CD4-positive, alpha-beta T cell (primary cell): ENCODE measurements at regions not wholly inside any gene's neighbourhood (a gene's known extent, or its start where the extent isn't known, plus 50 kb on each side); places are given as distances from the start of the nearest gene placed in this dataset.
"Not testable (repeated sequence)": the region's sequence is repeated elsewhere in the genome, so short reads cannot be mapped to it uniquely, and the experiment has no call there.

Experiments
- ATAC-seq: fragments of 200-7000 bp; cut with Tn5 transposase; one replicate; pipeline ENCODE4 v1.10.0; 2022; ENCODE audit warnings: mild to moderate bottlenecking; ENCODE audit not compliant: poor library complexity
- CTCF ChIA-PET: fragments of 350-600 bp; sonication (Branson Sonifier 250); formaldehyde crosslinking; loops from one replicate; lab custom pipeline; 2021; ENCODE audit warnings: antibody characterized with exemption, inconsistent platforms; lab: Charles Lee
- POLR2A ChIA-PET: fragments of 350-600 bp; sonication (Branson Sonifier 250); formaldehyde crosslinking; loops from one replicate; lab custom pipeline; 2021; ENCODE audit warnings: antibody characterized with exemption, inconsistent platforms; lab: Charles Lee
- DNase-seq, 14 experiments: peaks; one replicate each; pipeline ENCODE4 v3.0.0-alpha.2; 2013 to 2020; ENCODE audit warnings: mixed read lengths in 2 of 14
- H3K27ac ChIP-seq, 2 donors: one replicate each; pipeline versions ENCODE4 v1.5.1 to v1.7.0; 2013; ENCODE audit warnings: low read length in 2 of 2, low read depth in 1 of 2, mild to moderate bottlenecking in 1 of 2
- H3K27me3 ChIP-seq, 2 experiments: 1 replicate in 1 of 2; 2 replicates in 1 of 2; pipeline versions ENCODE4 v1.6.1 to v1.7.0; 2013; ENCODE audit warnings: low read length in 2 of 2, control low read depth in 1 of 2, mild to moderate bottlenecking in 1 of 2, moderate library complexity in 1 of 2; ENCODE audit not compliant: insufficient read depth in 2 of 2, control insufficient read depth in 1 of 2
- H3K36me3 ChIP-seq: one replicate; pipeline ENCODE4 v1.6.1; 2013; ENCODE audit warnings: low read length, control low read depth; ENCODE audit not compliant: insufficient read depth
- H3K4me1 ChIP-seq: one replicate; pipeline ENCODE4 v1.6.1; 2013; ENCODE audit warnings: low read length, control low read depth; ENCODE audit not compliant: insufficient read depth
- H3K4me3 ChIP-seq: one replicate; pipeline ENCODE4 v1.5.1; 2013; ENCODE audit warnings: mild to moderate bottlenecking, low read length, moderate library complexity
- H3K9me3 ChIP-seq, 2 experiments: 1 replicate in 1 of 2; 2 replicates in 1 of 2; pipeline versions ENCODE4 v1.6.1 to v1.7.0; 2013; ENCODE audit warnings: low read length in 2 of 2, mild to moderate bottlenecking in 2 of 2, control low read depth in 1 of 2, moderate library complexity in 1 of 2; ENCODE audit not compliant: control insufficient read depth in 1 of 2, insufficient read depth in 1 of 2
- H3K27ac Mint-ChIP-seq: one replicate; pipeline ENCODE4 v1.8.0; 2020; ENCODE audit warnings: mixed read lengths
- H3K27me3 Mint-ChIP-seq: one replicate; pipeline ENCODE4 v1.8.0; 2021; ENCODE audit warnings: mixed read lengths
- H3K36me3 Mint-ChIP-seq: one replicate; pipeline ENCODE4 v1.8.0; 2021; ENCODE audit warnings: low read depth, mixed read lengths
- H3K4me1 Mint-ChIP-seq: one replicate; pipeline ENCODE4 v1.8.0; 2021; ENCODE audit warnings: low read depth, mixed read lengths
- H3K4me3 Mint-ChIP-seq: one replicate; pipeline ENCODE4 v1.8.0; 2020; ENCODE audit warnings: mild to moderate bottlenecking, mixed read lengths
- H3K9me3 Mint-ChIP-seq: one replicate; pipeline ENCODE4 v1.8.0; 2020; ENCODE audit warnings: mixed read lengths
- CTCF ChIP-seq: fragments of 200-600 bp; IDR thresholded peaks from one replicate; pipeline ENCODE4 v1.8.0; 2022; ENCODE audit warnings: antibody characterized with exemption, mild to moderate bottlenecking
- intact Hi-C, 2 experiments: fragments of 100-400 bp; cut with DNase I in 1 of 2; cut with micrococcal nuclease in 1 of 2; formaldehyde crosslinking; loops; one replicate each; pipeline versions ENCODE4 v1.15.1 to v1.9.0; 2023 to 2025; cut with DNase I, micrococcal nuclease

DNA sequence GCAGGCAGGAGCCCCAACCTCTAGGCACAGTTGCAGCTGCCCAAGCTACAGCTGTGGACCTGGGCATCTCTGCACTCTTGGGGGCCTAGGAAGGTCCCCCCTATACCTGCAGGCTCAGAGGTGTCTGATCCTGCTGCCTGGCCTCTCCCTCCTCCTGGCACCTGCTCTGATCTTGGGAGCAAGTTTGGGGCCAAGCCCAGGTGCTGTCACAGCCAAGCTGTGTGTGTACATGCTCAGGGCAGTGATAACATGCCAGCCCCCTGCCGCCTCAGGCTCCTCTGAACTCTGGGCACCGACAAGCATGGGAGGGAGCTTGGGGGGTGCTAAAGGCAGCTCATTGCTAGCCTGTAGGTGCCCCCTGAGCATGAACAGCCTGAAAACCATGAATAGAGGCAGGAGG is 829.6 kb upstream of the VRK2 start:
- H3K27me3 ChIP-seq: no peaks in the 10 kb centered on the region
- POLR2A ChIA-PET: no interaction called here
- intact Hi-C loops: no loop called here
- H3K36me3 Mint-ChIP-seq: no peaks in the 10 kb centered on the region
- DNase-seq (no peak), ATAC-seq (no peak)
- peaks cover 16 to 18% of the 10 kb centered on the region in 2 experiments for H3K9me3 ChIP-seq
- H3K4me1 Mint-ChIP-seq: no peaks in the 10 kb centered on the region
- no peak for TF ChIP-seq CTCF
- no peaks in the 10 kb centered on the region for H3K36me3 ChIP-seq
- no peak overlapping the region for H3K4me3 Mint-ChIP-seq
- no peak overlapping the region for H3K27ac ChIP-seq
- H3K4me3 ChIP-seq: no peak overlapping the region
- H3K27ac Mint-ChIP-seq: no peak overlapping the region
- no peaks in the 10 kb centered on the region for H3K27me3 Mint-ChIP-seq
- CTCF ChIA-PET: no interaction called here
- no peaks in the 10 kb centered on the region for H3K4me1 ChIP-seq
- peaks cover 21% of the 10 kb centered on the region for H3K9me3 Mint-ChIP-seq

DNA sequence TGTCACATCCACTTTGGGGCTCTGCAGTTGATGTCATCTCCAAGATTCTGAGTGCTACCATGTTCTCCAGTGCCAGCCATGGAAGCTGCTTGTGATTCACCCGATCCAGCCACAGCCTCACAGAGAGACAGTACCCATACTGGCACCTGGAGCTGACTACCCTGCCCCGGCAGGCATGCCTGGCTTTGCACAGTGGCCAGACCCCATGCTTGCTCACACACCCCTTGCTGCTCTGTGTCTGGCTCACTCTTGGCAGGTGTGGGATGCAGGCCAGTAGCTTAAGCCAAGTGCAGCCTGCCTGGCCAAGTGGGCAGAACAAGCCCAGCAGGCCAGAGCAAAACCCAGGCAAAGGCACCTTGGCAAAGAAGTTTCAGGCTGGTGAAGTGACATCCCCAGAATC is 828.4 kb upstream of the VRK2 start:
- Histone ChIP-seq H3K36me3 (no peaks in the 10 kb centered on the region), H3K9me3 (peaks cover 16 to 18% of the 10 kb centered on the region in 2 experiments), H3K4me1 (no peaks in the 10 kb centered on the region), H3K27me3 (no peaks in the 10 kb centered on the region), H3K27ac (no peak overlapping the region), H3K4me3 (no peak overlapping the region)
- Mint-ChIP-seq H3K4me1 (no peaks in the 10 kb centered on the region), H3K27ac (no peak overlapping the region), H3K36me3 (no peaks in the 10 kb centered on the region), H3K9me3 (peaks cover 14% of the 10 kb centered on the region), H3K27me3 (no peaks in the 10 kb centered on the region), H3K4me3 (no peak overlapping the region)
- intact Hi-C loops: no loop called here
- DNase-seq (no peak), ATAC-seq (no peak)
- no peak for TF ChIP-seq CTCF
- CTCF ChIA-PET: no interaction called here
- POLR2A ChIA-PET: no interaction called here

DNA sequence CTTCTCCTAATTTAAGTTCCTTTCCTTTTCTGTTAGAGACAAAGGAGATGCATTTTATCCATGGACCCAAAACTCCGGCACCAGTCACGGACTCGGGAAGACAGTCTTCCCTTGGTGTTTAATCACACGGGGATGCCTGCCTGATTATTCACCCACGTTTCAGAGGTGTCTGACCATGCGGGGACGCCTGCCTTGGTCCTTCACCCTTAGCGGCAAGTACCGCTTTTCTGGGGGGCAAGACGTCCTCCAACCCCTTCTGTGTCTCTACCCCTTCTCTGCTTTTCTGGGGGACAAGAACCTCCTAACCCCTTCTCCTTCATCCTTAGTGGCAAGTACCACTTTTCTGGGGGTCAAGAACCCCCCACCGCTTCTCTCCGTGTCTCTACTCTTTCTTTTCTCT is 816.9 kb upstream of the VRK2 start:
- CTCF ChIA-PET, intact Hi-C loops, H3K4me1 ChIP-seq, H3K9me3 Mint-ChIP-seq, H3K27ac ChIP-seq, H3K4me3 ChIP-seq, H3K27ac Mint-ChIP-seq, DNase-seq, ATAC-seq, H3K9me3 ChIP-seq, POLR2A ChIA-PET, H3K36me3 Mint-ChIP-seq, H3K36me3 ChIP-seq, H3K4me1 Mint-ChIP-seq, H3K27me3 ChIP-seq, H3K27me3 Mint-ChIP-seq, H3K4me3 Mint-ChIP-seq: not testable (repeated sequence)

DNA sequence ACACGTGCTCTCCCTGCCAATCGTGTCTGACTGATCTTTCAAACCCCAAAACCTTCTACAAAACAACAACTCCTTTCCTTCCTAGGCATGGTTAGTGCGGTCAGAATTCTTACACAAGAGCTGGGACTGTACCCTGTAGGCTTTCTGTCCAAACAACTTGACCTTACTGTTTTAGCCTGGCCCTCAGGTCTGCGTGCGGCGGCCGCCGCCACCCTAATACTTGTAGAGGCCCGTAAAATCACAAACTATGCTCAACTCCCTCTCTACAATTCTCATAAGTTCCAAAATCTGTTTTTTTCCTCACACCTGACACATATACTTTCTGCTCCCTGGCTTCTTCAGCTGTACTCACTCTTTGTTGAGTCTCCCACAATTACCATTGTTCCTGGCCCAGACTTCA is 814.3 kb upstream of the VRK2 start:
- H3K4me1 ChIP-seq, CTCF ChIA-PET, intact Hi-C loops, H3K27me3 ChIP-seq, H3K9me3 Mint-ChIP-seq, H3K4me1 Mint-ChIP-seq, H3K36me3 ChIP-seq, H3K27ac ChIP-seq, H3K36me3 Mint-ChIP-seq, H3K4me3 Mint-ChIP-seq, H3K27me3 Mint-ChIP-seq, POLR2A ChIA-PET, ATAC-seq, H3K4me3 ChIP-seq, H3K27ac Mint-ChIP-seq, DNase-seq: not testable (repeated sequence)
- peaks cover 0 to 11% of the 10 kb centered on the region in 2 experiments for H3K9me3 ChIP-seq

DNA sequence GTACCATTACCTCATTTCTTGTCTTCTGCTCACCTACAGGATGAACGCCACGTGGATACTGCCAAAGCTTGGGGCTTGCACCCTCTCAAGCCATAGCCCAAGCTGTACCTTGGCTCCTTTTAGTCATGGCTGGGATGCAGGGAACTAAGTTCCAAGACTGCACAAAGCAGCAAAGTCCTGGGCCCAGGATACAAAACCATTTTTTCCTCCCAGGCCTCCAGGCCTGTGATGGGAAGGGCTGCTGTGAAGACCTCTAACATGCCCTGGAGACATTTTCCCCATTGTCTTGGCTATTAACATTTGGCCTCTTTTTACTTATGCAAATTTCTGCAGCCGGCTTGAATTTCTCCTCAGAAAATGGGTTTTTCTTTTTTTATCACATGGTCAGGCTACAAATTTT is 795.1 kb upstream of the VRK2 start:
- H3K36me3 ChIP-seq, CTCF ChIA-PET, H3K4me3 Mint-ChIP-seq, H3K36me3 Mint-ChIP-seq, H3K4me1 ChIP-seq, H3K27ac ChIP-seq, H3K4me3 ChIP-seq, H3K27me3 Mint-ChIP-seq, H3K27me3 ChIP-seq, ATAC-seq, DNase-seq, H3K27ac Mint-ChIP-seq, H3K4me1 Mint-ChIP-seq, POLR2A ChIA-PET, intact Hi-C loops: not testable (repeated sequence)
- peaks cover 16% of the 10 kb centered on the region for H3K9me3 Mint-ChIP-seq
- peaks cover 9 to 18% of the 10 kb centered on the region in 2 experiments for H3K9me3 ChIP-seq

DNA sequence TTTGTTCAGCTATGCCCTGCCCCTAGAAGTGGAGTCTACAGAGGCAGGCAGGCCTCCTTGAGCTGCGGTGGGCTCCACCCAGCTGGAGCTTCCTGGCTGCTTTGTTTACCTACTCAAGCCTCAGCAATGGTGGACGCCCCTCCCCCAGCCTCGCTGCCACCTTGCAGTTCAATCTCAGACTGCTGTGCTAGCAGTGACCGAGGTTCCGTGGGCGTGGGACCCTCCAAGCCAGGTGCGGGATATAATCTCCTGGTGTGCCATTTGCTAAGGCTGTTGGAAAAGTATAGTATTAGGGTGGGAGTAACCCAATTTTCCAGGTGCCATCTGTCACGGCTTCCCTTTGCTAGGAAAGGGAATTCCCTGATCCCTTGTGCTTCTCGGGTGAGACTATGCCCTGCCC is 770.2 kb upstream of the VRK2 start:
- H3K27ac Mint-ChIP-seq, intact Hi-C loops, H3K27me3 Mint-ChIP-seq: not testable (repeated sequence)

More for the DNA sequence above, 770.2 kb upstream of the VRK2 start:
- H3K4me3 ChIP-seq, H3K4me1 Mint-ChIP-seq, H3K4me3 Mint-ChIP-seq, H3K36me3 ChIP-seq, H3K36me3 Mint-ChIP-seq, H3K4me1 ChIP-seq, DNase-seq, H3K27ac ChIP-seq, ATAC-seq, H3K27me3 ChIP-seq, POLR2A ChIA-PET, CTCF ChIA-PET, H3K9me3 Mint-ChIP-seq: not testable (repeated sequence)
- peaks cover 7 to 13% of the 10 kb centered on the region in 2 experiments for H3K9me3 ChIP-seq
